A673 (cell line): ENCODE measurements at regions not wholly inside any gene's neighbourhood (a gene's known extent, or its start where the extent isn't known, plus 50 kb on each side); places are given as distances from the start of the nearest gene placed in this dataset.

Experiments
- BruUV-seq: library from RNA; stranded (reverse); fragments of 400-500 nt; replicated peaks from 2 replicates; lab custom pipeline; 2021; lab: Mats Ljungman, UMichigan
- CTCF ChIA-PET: fragments of 300-600 bp; sonication (Branson Sonifier 250); formaldehyde crosslinking; loops from one replicate; lab custom pipeline; 2022; ENCODE audit warnings: antibody characterized with exemption; lab: Charles Lee
- POLR2A ChIA-PET: fragments of 300-600 bp; sonication (Branson Sonifier 250); formaldehyde crosslinking; loops from one replicate; lab custom pipeline; 2022; ENCODE audit warnings: antibody characterized with exemption; ENCODE audit not compliant: low non-redundant PET; lab: Charles Lee
- DNase-seq: peaks from one replicate; pipeline ENCODE4 v3.0.0-alpha.2; 2015; ENCODE audit warnings: low spot score
- H3K27ac ChIP-seq: fragments of 200-600 bp; sonication (generic); 2 replicates; pipeline ENCODE4 v1.5.1; 2016; ENCODE audit warnings: mixed run types, low read depth, mild to moderate bottlenecking, mixed read lengths, antibody characterized with exemption, low read length; ENCODE audit not compliant: poor library complexity, severe bottlenecking
- H3K27me3 ChIP-seq: fragments of 200-600 bp; sonication (generic); replicated peaks from 2 replicates; pipeline ENCODE4 v1.6.1; 2017; ENCODE audit warnings: mixed run types, low read depth, mild to moderate bottlenecking, mixed read lengths, antibody characterized with exemption, low read length; ENCODE audit not compliant: insufficient read depth, poor library complexity
- H3K36me3 ChIP-seq: fragments of 200-600 bp; sonication (generic); 2 replicates; pipeline ENCODE4 v1.6.1; 2016; ENCODE audit warnings: mixed run types, mild to moderate bottlenecking, mixed read lengths, antibody characterized with exemption, low read length; ENCODE audit not compliant: insufficient read depth, poor library complexity, severe bottlenecking
- H3K4me1 ChIP-seq: fragments of 200-600 bp; sonication (generic); 2 replicates; pipeline ENCODE4 v1.6.1; 2017; ENCODE audit warnings: mixed run types, mild to moderate bottlenecking, mixed read lengths, antibody characterized with exemption, low read length; ENCODE audit not compliant: insufficient read depth, poor library complexity, severe bottlenecking
- H3K4me3 ChIP-seq: fragments of 200-600 bp; sonication (generic); 2 replicates; pipeline ENCODE4 v1.5.1; 2016; ENCODE audit warnings: low read depth, mixed run types, mild to moderate bottlenecking, mixed read lengths, low read length; ENCODE audit not compliant: poor library complexity, severe bottlenecking
- H3K9me3 ChIP-seq: fragments of 200-600 bp; sonication (generic); 2 replicates; pipeline ENCODE4 v1.6.1; 2016; ENCODE audit warnings: mixed run types, low read depth, mild to moderate bottlenecking, mixed read lengths, antibody characterized with exemption, low read length; ENCODE audit not compliant: poor library complexity, severe bottlenecking
- CTCF ChIP-seq: fragments of 300-800, 200-600 bp; sonication (generic); conservative IDR thresholded peaks from 2 replicates; pipeline ENCODE4 v1.5.1; 2017; ENCODE audit warnings: low read depth, mild to moderate bottlenecking, antibody characterized with exemption, low read length, moderate library complexity, mixed read lengths
- EZH2 ChIP-seq: fragments of 200-600 bp; sonication (generic); IDR thresholded peaks from 2 replicates; pipeline ENCODE4 v1.6.1; 2017; ENCODE audit warnings: borderline replicate concordance, low read depth, mild to moderate bottlenecking, mixed read lengths, antibody characterized with exemption, low read length; ENCODE audit not compliant: poor library complexity, severe bottlenecking
- intact Hi-C: fragments of 100-400 bp; cut with micrococcal nuclease; formaldehyde crosslinking; loops from one replicate; pipeline ENCODE4 v1.10.0; 2022; ENCODE audit not compliant: unreplicated experiment

- intact Hi-C loops, result loop anchor here (5.0 kb wide), 1 partner anchor 570 kb away; no protein-coding TSS in a partner anchor
Observed at GRCh38 chr14:61197416-61197815, 83.7 kb downstream of the TMEM30B start.

GRCh38 chr14:61196792-61197191 lies 84.3 kb downstream of the TMEM30B start:
- TF ChIP-seq CTCF (peak; percentile 49), EZH2 (no peak)
- BruUV-seq, result no TSS peak
- Histone ChIP-seq H3K9me3 (no peaks in the 10 kb centered on the region), H3K27ac (no peak overlapping the region), H3K27me3 (no peaks in the 10 kb centered on the region), H3K4me1 (peaks cover 6% of the 10 kb centered on the region), H3K4me3 (no peak overlapping the region), H3K36me3 (no peaks in the 10 kb centered on the region)
- POLR2A ChIA-PET, result no interaction called here
- intact Hi-C loops, result loop anchor here (5.0 kb wide), 1 partner anchor 569 kb away; no protein-coding TSS in a partner anchor
- peak; percentile 36 for DNase-seq
- CTCF ChIA-PET, result no interaction called here

More at GRCh38 chr14:61197416-61197815, 83.7 kb downstream of the TMEM30B start:
- H3K27me3 ChIP-seq, result no peaks in the 10 kb centered on the region
- no peaks in the 10 kb centered on the region for H3K9me3 ChIP-seq
- no TSS peak for BruUV-seq
- no peak for TF ChIP-seq CTCF
- no peak for TF ChIP-seq EZH2
- ChIA-PET POLR2A (no interaction called here), CTCF (no interaction called here)
- H3K36me3 ChIP-seq, result no peaks in the 10 kb centered on the region
- no peak overlapping the region for H3K27ac ChIP-seq
- H3K4me1 ChIP-seq, result peaks cover 6% of the 10 kb centered on the region
- H3K4me3 ChIP-seq, result no peak overlapping the region
- peak; percentile 66 for DNase-seq

- POLR2A ChIA-PET, result interaction anchor here (0.7 kb wide), 1 partner anchor 546 kb away, joined by 4 read pairs; no protein-coding TSS in a partner anchor
- TF ChIP-seq EZH2, result no peak
- TF ChIP-seq CTCF, result peak; percentile 25; the same call in 1 of the 2 replicates
- H3K9me3 ChIP-seq, result no peaks in the 10 kb centered on the region
- H3K36me3 ChIP-seq, result no peaks in the 10 kb centered on the region
- H3K27ac ChIP-seq, result no peak overlapping the region
- peaks cover 6% of the 10 kb centered on the region for H3K4me1 ChIP-seq
- no TSS peak for BruUV-seq
- H3K27me3 ChIP-seq, result no peaks in the 10 kb centered on the region
- intact Hi-C loops, result loop anchor here (5.0 kb wide), 1 partner anchor 569 kb away; no protein-coding TSS in a partner anchor
- no peak for DNase-seq
- no peak overlapping the region for H3K4me3 ChIP-seq
- CTCF ChIA-PET, result interaction anchor here (0.6 kb wide), 1 partner anchor 289 kb away, joined by 11 read pairs; no protein-coding TSS in a partner anchor
Observed at GRCh38 chr14:61196034-61196433, 85.1 kb downstream of the TMEM30B start.
